Stimulated activated effector memory CD8-positive, alpha-beta T cell treated with anti-CD3 and anti-CD28 coated beads, Interleukin-12 subunit alpha, Interleukin-12 subunit beta, amount 100 ng/mL, for 72 hours (primary cell): ENCODE measurements at regions not wholly inside any gene's neighbourhood (a gene's known extent, or its start where the extent isn't known, plus 50 kb on each side); places are given as distances from the start of the nearest gene placed in this dataset.

Experiments used
- ATAC-seq: fragments of 150-1000 bp; cut with Tn5 transposase; 2 replicates; pipeline ENCODE4 v1.10.0; 2021
- DNase-seq, 2 donors: peaks; one replicate each; pipeline ENCODE4 v3.0.0; 2021 to 2022; ENCODE audit warnings: low spot score in 2 of 2
- H3K27ac Mint-ChIP-seq: one replicate; pipeline ENCODE4 v1.8.0; 2022; ENCODE audit warnings: mild to moderate bottlenecking, mixed read lengths
- H3K36me3 Mint-ChIP-seq: one replicate; pipeline ENCODE4 v1.8.0; 2022; ENCODE audit warnings: mild to moderate bottlenecking, mixed read lengths
- H3K4me1 Mint-ChIP-seq: one replicate; pipeline ENCODE4 v1.8.0; 2022; ENCODE audit warnings: mixed read lengths
- H3K4me3 Mint-ChIP-seq: one replicate; pipeline ENCODE4 v1.8.0; 2022; ENCODE audit warnings: mild to moderate bottlenecking, mixed read lengths
- H3K9me3 Mint-ChIP-seq: one replicate; pipeline ENCODE4 v1.8.0; 2022; ENCODE audit warnings: mixed read lengths

DNA sequence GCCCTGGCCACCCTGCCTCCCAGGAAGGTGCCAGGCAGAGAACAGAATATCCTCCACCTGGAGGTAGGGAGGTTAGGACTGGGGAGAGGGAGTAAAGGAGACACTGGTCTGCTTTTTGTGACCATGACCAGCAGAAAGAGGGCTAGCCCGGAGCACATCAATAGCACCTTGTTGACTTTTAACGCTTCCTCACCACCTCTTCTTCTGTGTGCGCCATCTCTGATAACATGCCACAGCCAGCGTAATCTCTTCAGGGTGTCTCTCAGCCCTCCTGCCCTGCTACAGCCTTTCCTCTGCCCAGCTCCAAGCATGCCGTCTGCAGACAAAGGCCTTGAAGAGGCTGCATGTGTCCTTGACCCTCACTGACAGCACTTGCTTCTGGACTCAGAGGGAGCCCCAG is 50.9 kb upstream of the GJA5 start:
- Mint-ChIP-seq H3K4me1 (no peaks in the 10 kb centered on the region), H3K27ac (no peak overlapping the region), H3K4me3 (no peak overlapping the region), H3K36me3 (no peaks in the 10 kb centered on the region), H3K9me3 (no peaks in the 10 kb centered on the region)
- ATAC-seq = no peak
- DNase-seq = no peak

DNA sequence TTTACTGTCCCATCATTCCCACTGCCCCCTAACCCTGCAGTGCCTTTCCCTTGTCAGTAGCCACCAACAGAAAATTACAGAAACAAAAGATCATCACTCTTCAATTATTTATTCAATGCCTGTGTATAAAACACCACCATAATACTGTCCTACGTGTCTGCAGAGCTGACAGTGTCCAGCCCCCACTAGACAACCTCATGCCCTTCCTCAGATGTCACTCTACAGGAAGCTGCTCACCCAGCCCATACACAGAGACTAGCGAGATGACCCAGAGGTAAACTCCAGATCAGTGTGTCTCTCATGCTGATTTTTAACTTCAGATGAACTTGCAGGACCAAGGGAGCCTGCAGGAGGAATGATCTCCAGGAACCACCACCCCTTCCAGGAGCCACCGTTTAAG is 51.3 kb upstream of the GJA5 start:
- Mint-ChIP-seq H3K36me3 (no peaks in the 10 kb centered on the region), H3K4me3 (no peak overlapping the region), H3K4me1 (no peaks in the 10 kb centered on the region), H3K27ac (no peak overlapping the region), H3K9me3 (no peaks in the 10 kb centered on the region)
- no peak for DNase-seq
- no peak for ATAC-seq

DNA sequence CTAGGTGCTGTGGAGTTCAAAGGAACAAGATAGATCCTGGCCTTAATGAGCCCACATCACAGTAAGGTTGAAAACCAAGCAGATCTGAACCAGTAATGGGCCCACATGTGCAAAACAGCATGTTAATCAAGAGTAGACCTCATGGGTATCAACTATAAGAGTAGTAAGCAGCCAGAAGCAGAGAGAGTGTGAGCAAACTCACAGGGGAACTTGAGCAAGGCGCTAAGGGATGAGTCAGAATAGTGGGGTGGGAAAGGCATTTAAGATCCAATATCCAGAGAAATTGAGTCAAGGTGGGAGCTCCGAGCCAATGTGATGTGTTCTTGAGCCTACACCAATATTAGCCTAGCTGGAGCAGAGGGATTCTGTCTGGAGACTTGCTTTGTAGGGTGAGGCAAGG is 52.4 kb upstream of the GJA5 start:
- Mint-ChIP-seq H3K4me3 (no peak overlapping the region), H3K4me1 (no peaks in the 10 kb centered on the region), H3K36me3 (no peaks in the 10 kb centered on the region), H3K27ac (no peak overlapping the region), H3K9me3 (no peaks in the 10 kb centered on the region)
- no peak for DNase-seq
- ATAC-seq = no peak

- H3K4me3 Mint-ChIP-seq = no peak overlapping the region
- DNase-seq = no peak
- no peak overlapping the region for H3K27ac Mint-ChIP-seq
- no peaks in the 10 kb centered on the region for H3K36me3 Mint-ChIP-seq
- no peak for ATAC-seq
- H3K9me3 Mint-ChIP-seq = no peaks in the 10 kb centered on the region
- H3K4me1 Mint-ChIP-seq = no peaks in the 10 kb centered on the region
Measured at GRCh38 chr1:147815503-147815902, 55.1 kb upstream of the GJA5 start.

GRCh38 chr1:147820761-147821297 is 60.4 kb upstream of the GJA5 start:
- DNase-seq = no peak
- no peak overlapping the region for H3K4me3 Mint-ChIP-seq
- no peaks in the 10 kb centered on the region for H3K36me3 Mint-ChIP-seq
- ATAC-seq = no peak
- no peaks in the 10 kb centered on the region for H3K9me3 Mint-ChIP-seq
- no peak overlapping the region for H3K27ac Mint-ChIP-seq
- no peaks in the 10 kb centered on the region for H3K4me1 Mint-ChIP-seq

- Mint-ChIP-seq H3K4me3 (no peak overlapping the region), H3K4me1 (no peaks in the 10 kb centered on the region), H3K27ac (no peak overlapping the region), H3K9me3 (no peaks in the 10 kb centered on the region), H3K36me3 (no peaks in the 10 kb centered on the region)
- DNase-seq (no peak), ATAC-seq (no peak)
Measured at GRCh38 chr1:147821883-147822282, 61.5 kb upstream of the GJA5 start.

- Mint-ChIP-seq H3K4me3 (no peak overlapping the region), H3K36me3 (no peaks in the 10 kb centered on the region), H3K9me3 (no peaks in the 10 kb centered on the region), H3K27ac (no peak overlapping the region), H3K4me1 (no peaks in the 10 kb centered on the region)
- DNase-seq (no peak), ATAC-seq (no peak)
Measured at GRCh38 chr1:147822292-147822691, 61.9 kb upstream of the GJA5 start.

DNA sequence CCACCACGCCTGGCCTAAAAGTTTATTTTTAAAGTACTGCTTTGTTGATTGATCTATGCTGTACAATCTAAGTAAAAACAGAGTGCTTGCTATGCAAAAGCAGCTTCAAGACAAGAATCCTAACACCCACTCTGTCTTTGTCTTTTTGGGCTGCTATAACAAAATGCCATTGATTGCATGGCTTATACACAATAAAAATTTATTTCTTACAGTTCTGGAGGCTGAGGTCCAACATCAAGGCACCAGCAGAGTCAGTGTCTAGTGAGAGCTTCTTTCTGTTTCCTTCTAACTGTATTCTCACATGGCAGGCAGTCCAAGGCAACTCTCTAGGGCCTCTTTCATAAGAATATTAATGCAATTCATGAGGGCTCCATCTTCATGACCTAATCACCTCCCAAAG is 63.6 kb upstream of the GJA5 start:
- Mint-ChIP-seq H3K9me3 (no peaks in the 10 kb centered on the region), H3K36me3 (no peaks in the 10 kb centered on the region), H3K4me3 (no peak overlapping the region), H3K27ac (no peak overlapping the region), H3K4me1 (no peaks in the 10 kb centered on the region)
- DNase-seq = no peak
- ATAC-seq = no peak

DNA sequence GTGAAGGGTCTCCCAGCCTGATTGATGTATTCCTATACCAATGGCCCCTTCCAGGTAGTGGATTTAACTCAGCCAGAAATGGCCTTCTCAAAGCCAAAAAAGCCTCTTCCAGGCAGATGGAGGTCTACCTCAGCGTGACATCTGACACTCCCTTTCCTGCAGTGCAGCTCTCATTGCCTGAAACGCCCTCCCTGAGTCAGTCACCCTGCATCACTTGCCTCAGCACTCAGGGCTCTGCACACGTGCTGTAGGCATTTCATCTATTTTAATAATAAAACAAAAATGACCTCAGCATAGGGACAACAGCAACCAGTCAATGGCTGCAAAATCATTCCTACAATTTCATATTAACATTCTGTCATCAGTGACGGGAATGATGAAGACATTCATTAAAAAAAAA is 64.4 kb upstream of the GJA5 start:
- H3K9me3 Mint-ChIP-seq = no peaks in the 10 kb centered on the region
- ATAC-seq = no peak

GRCh38 chr1:147825586-147825985 is 65.2 kb upstream of the GJA5 start:
- Mint-ChIP-seq H3K27ac (no peak overlapping the region), H3K4me3 (no peak overlapping the region), H3K36me3 (no peaks in the 10 kb centered on the region), H3K9me3 (no peaks in the 10 kb centered on the region), H3K4me1 (no peaks in the 10 kb centered on the region)
- DNase-seq (no peak), ATAC-seq (peak; percentile 37)

More for the DNA sequence above, 64.4 kb upstream of the GJA5 start:
- H3K4me1 Mint-ChIP-seq = no peaks in the 10 kb centered on the region
- DNase-seq = no peak
- no peak overlapping the region for H3K27ac Mint-ChIP-seq
- no peak overlapping the region for H3K4me3 Mint-ChIP-seq
- H3K36me3 Mint-ChIP-seq = no peaks in the 10 kb centered on the region

DNA sequence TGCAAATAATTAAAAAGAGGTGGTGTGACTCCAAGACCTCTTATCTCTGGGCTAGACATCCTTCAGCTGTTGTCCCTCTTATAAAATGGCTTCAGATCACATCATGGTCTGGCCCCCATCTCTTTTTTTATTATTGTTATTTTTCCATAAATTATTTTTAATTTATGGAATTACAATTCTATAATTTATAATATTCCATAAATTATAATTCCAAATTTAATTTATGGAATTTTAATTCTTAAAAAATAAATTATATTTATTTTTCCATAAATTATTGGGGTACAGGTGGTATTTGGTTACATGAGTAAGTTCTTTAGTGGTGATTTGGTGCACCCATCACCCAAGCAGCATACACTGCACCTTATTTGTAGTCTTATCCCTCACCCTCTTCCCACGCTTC is 65.9 kb upstream of the GJA5 start:
- Mint-ChIP-seq H3K9me3 (no peaks in the 10 kb centered on the region), H3K27ac (no peak overlapping the region), H3K36me3 (no peaks in the 10 kb centered on the region), H3K4me1 (no peaks in the 10 kb centered on the region), H3K4me3 (no peak overlapping the region)
- DNase-seq (no peak), ATAC-seq (no peak)

GRCh38 chr1:147833231-147833860 is 69.2 kb upstream of the GJA8 start:
- H3K27ac Mint-ChIP-seq = no peak overlapping the region
- no peak overlapping the region for H3K4me3 Mint-ChIP-seq
- no peaks in the 10 kb centered on the region for H3K9me3 Mint-ChIP-seq
- no peak for ATAC-seq
- H3K4me1 Mint-ChIP-seq = no peaks in the 10 kb centered on the region
- no peaks in the 10 kb centered on the region for H3K36me3 Mint-ChIP-seq
- DNase-seq = no peak

DNA sequence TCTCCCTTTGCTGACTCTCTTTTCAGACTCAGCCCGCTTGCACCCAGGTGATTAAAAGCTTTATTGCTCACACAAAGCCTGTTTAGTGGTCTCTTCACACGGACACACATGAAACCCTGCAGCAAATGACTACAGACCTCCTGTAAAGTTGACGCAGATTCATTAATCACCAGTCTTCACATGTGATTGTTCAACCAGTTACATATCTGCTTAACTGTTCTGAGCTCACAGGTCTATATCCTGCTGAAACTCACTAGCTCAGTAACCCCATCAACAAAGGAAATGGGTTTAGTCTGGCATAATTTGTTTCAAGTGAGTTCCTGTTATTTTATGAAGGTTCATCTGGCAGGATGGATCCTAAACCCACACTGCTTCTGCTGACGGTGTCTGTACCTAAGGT is 68.4 kb upstream of the GJA8 start:
- DNase-seq = no peak
- Mint-ChIP-seq H3K36me3 (no peaks in the 10 kb centered on the region), H3K9me3 (no peaks in the 10 kb centered on the region), H3K27ac (no peak overlapping the region), H3K4me3 (no peak overlapping the region), H3K4me1 (no peaks in the 10 kb centered on the region)
- no peak for ATAC-seq

DNA sequence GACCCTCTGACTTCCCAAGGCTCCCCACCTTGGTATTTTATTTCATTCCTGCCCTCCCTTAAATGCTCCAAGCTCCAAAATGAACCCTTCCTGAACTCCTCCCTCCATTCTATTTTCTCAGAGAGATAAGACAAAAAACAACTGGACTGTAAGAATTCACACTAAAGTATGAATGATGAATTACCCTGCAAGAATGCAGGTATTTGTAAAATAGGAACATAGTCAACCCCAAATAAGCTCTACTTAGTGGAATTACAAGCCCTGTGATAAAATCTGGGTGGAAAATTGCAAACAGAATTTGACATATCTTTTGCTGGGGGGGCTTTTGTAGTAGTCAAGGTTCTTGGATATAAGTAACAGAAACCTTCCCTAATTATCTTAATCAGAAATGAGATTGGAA is 67.8 kb upstream of the GJA8 start:
- ATAC-seq = no peak
- DNase-seq = no peak
- Mint-ChIP-seq H3K36me3 (no peaks in the 10 kb centered on the region), H3K4me1 (no peaks in the 10 kb centered on the region), H3K27ac (no peak overlapping the region), H3K9me3 (no peaks in the 10 kb centered on the region), H3K4me3 (no peak overlapping the region)

- Mint-ChIP-seq H3K4me1 (no peaks in the 10 kb centered on the region), H3K4me3 (no peak overlapping the region), H3K27ac (no peak overlapping the region), H3K9me3 (no peaks in the 10 kb centered on the region), H3K36me3 (no peaks in the 10 kb centered on the region)
- DNase-seq (no peak), ATAC-seq (no peak)
Measured at GRCh38 chr1:147837129-147837963, 65.2 kb upstream of the GJA8 start.

DNA sequence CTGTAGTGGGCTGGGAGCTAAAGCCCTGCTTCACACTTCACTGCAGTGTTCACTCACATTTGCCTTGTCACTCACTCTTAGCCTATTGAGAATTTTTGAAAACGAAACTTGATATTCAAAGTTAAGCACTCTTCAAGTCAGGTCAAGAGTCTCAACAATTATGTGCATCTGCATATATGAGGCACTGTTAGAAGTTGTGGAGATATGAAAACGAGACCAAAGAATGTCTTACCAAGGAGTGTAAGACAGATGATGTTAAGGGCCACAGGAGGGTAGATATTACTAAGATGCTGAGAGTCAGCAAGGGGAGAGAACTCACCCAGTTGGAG is 64.7 kb upstream of the GJA8 start:
- peak; percentile 53 for ATAC-seq

More for the DNA sequence above, 64.7 kb upstream of the GJA8 start:
- DNase-seq = no peak
- Mint-ChIP-seq H3K4me1 (no peaks in the 10 kb centered on the region), H3K36me3 (no peaks in the 10 kb centered on the region), H3K27ac (no peak overlapping the region), H3K4me3 (no peak overlapping the region), H3K9me3 (no peaks in the 10 kb centered on the region)
